ENCODE measurements at regions not wholly inside any gene's neighbourhood (a gene's known extent, or its start where the extent isn't known, plus 50 kb on each side); places are given as distances from the start of the nearest gene placed in this dataset.

DNA sequence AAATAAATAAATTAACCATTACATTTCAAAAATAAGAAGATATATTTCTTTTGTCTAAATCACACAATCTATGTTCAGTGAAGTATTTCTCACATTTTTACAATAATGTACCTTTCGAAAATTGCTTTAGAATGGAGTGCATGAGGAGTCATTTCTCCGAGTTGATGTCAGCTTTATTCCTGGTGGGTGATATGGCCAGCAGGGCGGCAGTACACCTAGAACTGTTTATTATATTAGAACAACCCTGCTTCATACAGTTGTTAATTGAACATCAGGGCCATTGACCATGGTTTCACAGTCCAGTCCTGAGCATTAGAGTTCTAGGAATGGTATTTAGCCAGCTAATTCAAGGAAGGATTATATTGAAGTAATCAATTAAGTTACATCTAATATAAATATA is 696.3 kb upstream of the SLC10A2 start:
- H3K9me3 ChIP-seq, result no peaks in the 10 kb centered on the region
- ATAC-seq (no peak), DNase-seq (no peak)
- no peaks in the 10 kb centered on the region for H3K4me1 ChIP-seq (ENCODE audit: low read depth)
- no peak for TF ChIP-seq CTCF (IDR thresholded peaks at IDR 0.05)
- no peaks in the 10 kb centered on the region for H3K36me3 ChIP-seq (ENCODE audit: low read depth)
- intact Hi-C loops (cut with DNase I, micrococcal nuclease), result no loop called here
- H3K4me3 ChIP-seq, result no peak overlapping the region

DNA sequence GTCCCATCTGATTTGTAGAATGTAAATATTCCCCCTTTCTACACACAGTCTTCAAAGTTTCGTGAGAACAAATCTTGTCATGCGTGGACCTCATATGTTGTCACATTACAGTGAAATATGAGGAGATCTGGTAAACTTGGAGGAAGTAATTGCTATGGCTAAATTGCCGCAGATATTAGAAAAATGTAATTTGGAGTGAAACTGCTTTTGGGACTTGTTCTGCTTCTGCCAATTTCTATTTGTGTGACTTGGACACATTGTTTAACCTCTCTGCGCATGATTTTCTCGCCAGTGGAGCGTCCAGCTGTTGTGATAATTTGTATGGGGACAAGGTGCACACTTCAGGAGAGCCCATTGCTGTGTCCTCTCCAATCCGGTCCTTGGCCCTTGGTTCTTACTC is 693.1 kb upstream of the SLC10A2 start:
- no peak for DNase-seq
- intact Hi-C loops (cut with DNase I, micrococcal nuclease), result no loop called here
- H3K4me1 ChIP-seq (ENCODE audit: low read depth), result no peaks in the 10 kb centered on the region
- TF ChIP-seq CTCF (IDR thresholded peaks at IDR 0.05), result no peak
- no peak for ATAC-seq
- H3K4me3 ChIP-seq, result no peak overlapping the region
- no peaks in the 10 kb centered on the region for H3K36me3 ChIP-seq (ENCODE audit: low read depth)
- no peaks in the 10 kb centered on the region for H3K9me3 ChIP-seq

DNA sequence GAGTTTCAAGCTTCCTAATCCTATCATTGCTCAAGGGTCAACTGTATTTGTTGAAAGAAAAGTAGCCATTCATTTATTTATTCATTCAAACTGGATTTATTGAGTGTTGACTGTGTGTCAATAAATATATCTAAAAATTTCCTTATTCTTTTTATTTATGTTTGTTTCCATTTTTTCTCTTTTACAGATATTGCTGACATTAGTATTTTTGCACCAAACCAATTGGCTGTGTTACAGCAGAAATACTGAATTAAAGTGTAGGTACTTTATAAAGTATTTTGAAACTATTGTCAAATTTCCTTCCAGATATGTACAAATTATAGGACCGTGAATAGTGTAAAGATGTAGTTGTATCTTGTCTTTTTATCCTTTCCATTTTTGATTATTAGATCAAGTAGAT is 692.0 kb upstream of the SLC10A2 start:
- Histone ChIP-seq H3K4me3 (no peak overlapping the region), H3K36me3 (ENCODE audit: low read depth) (no peaks in the 10 kb centered on the region), H3K4me1 (ENCODE audit: low read depth) (no peaks in the 10 kb centered on the region), H3K9me3 (no peaks in the 10 kb centered on the region)
- intact Hi-C loops (cut with DNase I, micrococcal nuclease), result no loop called here
- ATAC-seq, result no peak
- TF ChIP-seq CTCF (IDR thresholded peaks at IDR 0.05), result no peak
- DNase-seq, result no peak

GRCh38 chr13:103757361-103757760 is 691.1 kb upstream of the SLC10A2 start:
- DNase-seq, result no peak
- no peak overlapping the region for H3K4me3 ChIP-seq
- H3K36me3 ChIP-seq (ENCODE audit: low read depth), result no peaks in the 10 kb centered on the region
- TF ChIP-seq CTCF (IDR thresholded peaks at IDR 0.05), result no peak
- no peak for ATAC-seq
- no peaks in the 10 kb centered on the region for H3K9me3 ChIP-seq
- H3K4me1 ChIP-seq (ENCODE audit: low read depth), result no peaks in the 10 kb centered on the region
- intact Hi-C loops (cut with DNase I, micrococcal nuclease), result no loop called here

GRCh38 chr13:103754783-103755182 is 688.6 kb upstream of the SLC10A2 start:
- intact Hi-C loops (cut with DNase I, micrococcal nuclease), result no loop called here
- Histone ChIP-seq H3K4me3 (no peak overlapping the region), H3K9me3 (no peaks in the 10 kb centered on the region), H3K36me3 (ENCODE audit: low read depth) (no peaks in the 10 kb centered on the region), H3K4me1 (ENCODE audit: low read depth) (no peaks in the 10 kb centered on the region)
- no peak for TF ChIP-seq CTCF (IDR thresholded peaks at IDR 0.05)
- ATAC-seq (no peak), DNase-seq (no peak)

DNA sequence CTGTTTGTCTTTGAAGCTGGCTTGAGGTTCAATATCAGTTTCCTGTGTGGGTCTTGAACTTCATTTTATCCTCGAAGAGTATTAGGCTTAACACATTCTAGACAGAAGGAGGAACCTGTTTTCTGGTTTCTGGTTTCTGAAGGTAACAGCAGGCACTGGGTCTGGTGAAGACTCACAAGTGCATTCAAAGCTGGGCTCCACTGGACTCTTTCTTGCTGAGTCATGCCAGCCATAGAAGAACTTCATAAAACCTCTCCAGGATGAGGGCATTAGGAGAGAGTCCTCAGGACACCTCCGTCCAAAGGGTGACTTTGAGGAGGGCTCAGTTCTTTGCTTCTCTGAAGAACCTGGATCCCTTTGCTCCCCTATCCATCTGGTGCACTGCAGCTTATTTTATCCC is 668.6 kb upstream of the SLC10A2 start:
- TF ChIP-seq CTCF (IDR thresholded peaks at IDR 0.05), result no peak
- no peak for DNase-seq
- H3K36me3 ChIP-seq (ENCODE audit: low read depth), result no peaks in the 10 kb centered on the region
- ATAC-seq, result no peak
- H3K9me3 ChIP-seq, result no peaks in the 10 kb centered on the region
- no peaks in the 10 kb centered on the region for H3K4me1 ChIP-seq (ENCODE audit: low read depth)
- H3K4me3 ChIP-seq, result no peak overlapping the region
- intact Hi-C loops (cut with DNase I, micrococcal nuclease), result no loop called here
